Peyer's patch (tissue), 4 donors: ENCODE measurements at regions not wholly inside any gene's neighbourhood (a gene's known extent, or its start where the extent isn't known, plus 50 kb on each side); places are given as distances from the start of the nearest gene placed in this dataset.

Experiments
- CTCF ChIP-seq, 6 experiments: fragments of 450-650 bp in 4 of 6; fragments of 200-600 bp in 2 of 6; sonication (generic) in 1 of 6; IDR thresholded peaks; one replicate each; pipeline ENCODE4 v1.5.1; 2017 to 2019; ENCODE audit warnings: antibody characterized with exemption in 6 of 6, mild to moderate bottlenecking in 3 of 6, moderate library complexity in 1 of 6
- POLR2A ChIP-seq, 2 donors: fragments of 450-650 bp; IDR thresholded peaks; one replicate each; pipeline ENCODE4 v1.5.1; 2017; ENCODE audit warnings: antibody characterized with exemption in 2 of 2, mild to moderate bottlenecking in 2 of 2, moderate library complexity in 2 of 2

- TF ChIP-seq CTCF (IDR thresholded peaks at IDR 0.05) = no peak
- no peak for TF ChIP-seq POLR2A (IDR thresholded peaks at IDR 0.05)
Measured at GRCh38 chr5:66277981-66278380, 133.9 kb downstream of the SREK1 start.
